ENCODE measurements at regions not wholly inside any gene's neighbourhood (a gene's known extent, or its start where the extent isn't known, plus 50 kb on each side); places are given as distances from the start of the nearest gene placed in this dataset.
A peak's percentile ranks its signal among the peaks of the same experiment; 100 is the strongest.
"Not testable (repeated sequence)": the region's sequence is repeated elsewhere in the genome, so short reads cannot be mapped to it uniquely, and the experiment has no call there.

GRCh38 chr12:59142183-59142790 lies 222.0 kb upstream of the LRIG3 start:
- no peak for DNase-seq (ENCODE audit: low spot score)

GRCh38 chr12:59134750-59135149 lies 214.4 kb upstream of the LRIG3 start:
- DNase-seq (ENCODE audit: low spot score): no peak

DNA sequence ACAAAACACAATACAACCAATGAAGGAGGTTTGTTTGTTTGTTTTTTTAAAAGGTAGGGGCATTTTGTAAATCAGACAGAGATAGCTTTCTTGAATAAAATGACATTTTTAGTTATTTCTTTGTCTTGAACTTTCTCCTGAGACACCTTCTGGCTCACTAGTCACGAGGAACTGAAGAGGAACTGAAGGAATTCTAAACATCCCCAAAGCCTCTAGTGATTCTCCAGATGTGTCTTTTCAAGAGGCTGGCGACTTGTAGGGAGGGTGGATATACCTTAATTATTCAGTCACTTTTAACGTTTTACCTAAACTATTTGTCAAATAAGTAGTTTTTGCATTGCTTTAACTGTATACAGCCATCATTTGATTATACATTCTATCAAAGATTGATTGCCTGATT lies 211.2 kb upstream of the LRIG3 start:
- DNase-seq (ENCODE audit: low spot score): no peak

- no peak for DNase-seq (ENCODE audit: low spot score)
Measured at GRCh38 chr12:59122784-59123183, 202.5 kb upstream of the LRIG3 start.

DNA sequence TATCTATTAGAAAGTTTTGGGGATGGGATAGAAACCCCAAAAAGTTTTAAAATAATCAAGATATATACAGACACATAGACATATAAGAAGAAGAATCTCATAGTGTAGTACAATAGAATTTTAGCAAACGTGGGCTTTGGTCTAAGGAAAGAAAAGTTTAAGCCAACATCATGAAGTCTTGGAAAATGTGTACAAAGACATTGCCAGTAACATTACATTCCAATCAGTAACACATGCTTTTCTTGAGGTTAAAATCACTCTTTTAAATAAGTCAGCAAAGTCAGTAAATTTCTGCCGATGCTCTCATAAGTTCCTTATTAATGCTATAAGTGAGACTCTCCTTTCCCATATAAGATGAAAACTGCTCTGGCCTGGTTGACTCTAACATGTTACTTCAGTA lies 201.1 kb upstream of the LRIG3 start:
- no peak for DNase-seq (ENCODE audit: low spot score)

DNA sequence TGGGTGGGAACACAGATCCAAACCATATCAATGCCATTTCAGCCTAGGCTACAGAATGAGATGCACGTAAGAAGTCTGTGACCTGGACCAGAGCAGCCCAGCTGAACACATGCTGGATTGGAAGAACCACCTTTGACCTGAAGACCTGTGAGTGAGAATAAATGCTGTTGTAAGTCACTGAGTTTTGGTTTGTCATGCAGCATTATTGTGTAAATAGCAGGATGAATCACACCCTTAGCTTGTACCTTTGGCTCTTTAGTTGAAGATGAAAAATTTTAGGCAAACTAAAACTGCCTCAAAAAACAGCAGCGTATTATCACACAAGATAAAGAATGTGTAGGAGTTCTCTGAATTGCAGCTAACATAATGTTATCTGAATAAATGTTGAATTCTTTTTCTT lies 199.4 kb upstream of the LRIG3 start:
- peak; percentile 24 for DNase-seq (ENCODE audit: low spot score)

GRCh38 chr12:59118356-59118755 lies 198.1 kb upstream of the LRIG3 start:
- no peak for DNase-seq (ENCODE audit: low spot score)

GRCh38 chr12:59115995-59116394 lies 195.7 kb upstream of the LRIG3 start:
- DNase-seq (ENCODE audit: low spot score): no peak

GRCh38 chr12:59115526-59115925 lies 195.2 kb upstream of the LRIG3 start:
- peak; percentile 71 for DNase-seq (ENCODE audit: low spot score)

DNA sequence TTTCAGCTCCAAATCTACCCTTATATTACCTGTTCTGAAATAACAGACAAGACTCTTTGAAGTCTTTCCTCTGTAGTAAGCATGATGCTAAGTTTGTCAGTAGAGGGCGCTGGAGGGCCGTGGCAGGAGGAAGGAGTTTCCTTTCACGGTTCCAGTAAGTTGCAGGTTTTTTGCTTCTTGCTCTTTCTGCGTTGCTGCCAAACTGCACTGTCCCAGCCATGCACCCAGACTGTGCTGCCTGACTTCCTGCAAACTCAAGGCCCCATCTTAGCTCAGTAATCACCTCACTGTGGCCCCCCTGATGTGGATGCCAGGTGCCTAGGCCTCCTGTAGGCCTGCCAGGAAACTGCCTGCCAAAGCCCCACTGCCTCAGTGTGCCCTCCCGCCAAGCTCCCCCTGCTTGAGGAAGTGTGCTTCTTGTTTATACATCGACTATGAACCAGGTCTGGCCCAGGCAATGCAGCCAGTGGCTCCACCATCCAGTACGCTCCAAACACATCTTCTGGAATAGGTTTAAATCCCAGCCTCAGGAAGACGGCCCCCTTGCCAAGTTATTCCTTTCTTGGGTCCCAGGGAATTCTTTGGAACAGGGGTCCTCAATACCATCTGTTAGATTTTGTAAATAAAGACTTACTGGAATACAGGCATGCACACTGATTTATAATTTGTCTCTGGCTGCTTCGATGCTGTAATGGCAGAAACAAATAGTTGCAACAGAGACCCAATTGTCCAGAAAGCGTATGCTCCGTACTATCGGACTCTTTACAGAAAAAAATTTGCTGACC lies 193.7 kb upstream of the LRIG3 start:
- DNase-seq (ENCODE audit: low spot score): peak; percentile 78

GRCh38 chr12:59111851-59112250 lies 191.5 kb upstream of the LRIG3 start:
- DNase-seq (ENCODE audit: low spot score): no peak

GRCh38 chr12:59108516-59108915 lies 188.2 kb upstream of the LRIG3 start:
- DNase-seq (ENCODE audit: low spot score): not testable (repeated sequence)

- DNase-seq (ENCODE audit: low spot score): no peak
Measured at GRCh38 chr12:59100585-59100984, 180.3 kb upstream of the LRIG3 start.

DNA sequence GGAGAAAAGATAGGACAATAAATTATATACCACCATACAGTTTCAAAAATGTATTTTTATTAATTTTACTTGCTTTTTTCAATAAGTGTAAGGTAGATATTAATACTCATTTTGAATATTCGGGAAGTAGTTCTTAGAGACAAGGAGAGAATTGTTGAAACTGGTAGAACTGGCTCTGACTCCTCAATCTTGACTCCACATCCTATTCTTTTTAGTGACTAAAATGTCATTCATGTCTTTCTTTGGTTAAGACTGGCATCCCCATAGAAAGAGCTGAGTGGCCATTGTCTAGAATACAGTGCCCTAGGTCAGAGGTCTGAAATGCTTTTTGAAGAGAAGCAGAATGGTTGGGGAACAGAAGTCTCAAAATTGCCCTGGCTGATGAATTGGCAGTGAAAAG lies 177.6 kb upstream of the LRIG3 start:
- no peak for DNase-seq (ENCODE audit: low spot score)

DNA sequence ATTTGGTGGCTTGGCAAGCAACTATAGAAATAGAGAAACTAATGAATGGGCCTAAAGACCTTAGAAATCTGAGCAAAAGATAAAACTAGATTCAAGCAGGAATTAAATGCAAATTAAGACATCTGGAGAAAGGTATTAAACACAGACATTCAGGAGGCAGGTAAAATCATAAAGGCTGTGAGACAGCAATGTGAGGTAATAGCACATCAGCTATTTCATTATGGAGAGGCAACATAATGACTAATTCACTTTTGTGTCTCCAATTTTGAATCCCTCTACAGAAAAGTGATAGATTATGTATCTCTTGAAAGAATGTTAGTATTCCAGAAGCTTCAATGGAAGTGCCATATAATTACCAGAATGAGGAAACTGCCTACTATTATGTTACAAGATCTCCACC lies 175.9 kb upstream of the LRIG3 start:
- no peak for DNase-seq (ENCODE audit: low spot score)

DNA sequence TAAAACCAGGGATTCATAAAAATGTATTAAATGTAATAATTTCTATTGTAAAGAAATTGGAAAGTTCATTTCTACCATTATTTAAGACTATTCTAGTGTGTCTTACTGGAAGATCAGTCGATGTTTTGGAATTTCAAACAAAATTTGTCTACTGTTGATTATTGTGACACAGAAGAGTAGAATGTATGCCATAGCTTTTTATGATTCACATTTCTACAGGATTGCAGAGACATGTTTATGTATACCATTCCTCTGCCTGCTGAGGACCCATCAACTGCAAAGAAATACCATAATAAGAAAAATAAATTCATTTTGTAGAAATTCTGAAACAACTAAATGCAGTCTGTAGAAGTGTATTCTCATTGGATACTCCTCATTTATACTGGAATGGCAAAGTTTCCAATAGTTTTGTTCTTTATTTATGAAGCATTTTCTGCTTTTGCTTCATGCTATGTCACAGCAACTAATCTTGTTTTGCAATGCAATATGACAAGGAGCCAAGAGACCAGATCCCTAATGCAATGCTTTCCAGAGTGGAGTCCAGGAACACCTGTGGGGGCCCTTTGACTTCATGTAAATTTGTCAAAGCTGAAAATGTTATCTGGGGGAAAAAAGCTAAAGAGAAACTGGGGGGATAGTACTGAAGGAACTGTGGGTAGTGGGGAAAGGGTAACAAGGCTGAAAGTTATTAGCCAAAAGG lies 172.9 kb upstream of the LRIG3 start:
- DNase-seq (ENCODE audit: low spot score): no peak

GRCh38 chr12:59088673-59089072 lies 168.4 kb upstream of the LRIG3 start:
- DNase-seq (ENCODE audit: low spot score): peak; percentile 13

DNA sequence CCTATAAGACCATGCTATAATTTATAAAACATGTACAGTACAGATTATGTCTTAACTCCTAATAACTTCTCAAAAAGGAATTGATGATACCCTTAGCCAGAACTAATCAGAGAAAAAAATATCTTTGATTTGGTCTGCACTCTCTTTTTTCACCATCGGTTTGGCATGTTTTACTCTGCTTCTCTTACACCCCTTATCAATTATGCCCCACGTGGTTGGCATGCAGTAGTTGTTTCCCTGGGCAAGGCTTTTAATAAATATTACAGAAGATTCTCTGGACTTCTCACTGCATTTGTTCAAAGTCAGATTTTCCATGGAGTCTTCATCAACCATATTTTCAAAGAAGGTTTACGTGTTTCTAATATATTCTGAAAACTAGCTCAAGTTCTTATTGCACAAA lies 167.4 kb upstream of the LRIG3 start:
- DNase-seq (ENCODE audit: low spot score): no peak

DNA sequence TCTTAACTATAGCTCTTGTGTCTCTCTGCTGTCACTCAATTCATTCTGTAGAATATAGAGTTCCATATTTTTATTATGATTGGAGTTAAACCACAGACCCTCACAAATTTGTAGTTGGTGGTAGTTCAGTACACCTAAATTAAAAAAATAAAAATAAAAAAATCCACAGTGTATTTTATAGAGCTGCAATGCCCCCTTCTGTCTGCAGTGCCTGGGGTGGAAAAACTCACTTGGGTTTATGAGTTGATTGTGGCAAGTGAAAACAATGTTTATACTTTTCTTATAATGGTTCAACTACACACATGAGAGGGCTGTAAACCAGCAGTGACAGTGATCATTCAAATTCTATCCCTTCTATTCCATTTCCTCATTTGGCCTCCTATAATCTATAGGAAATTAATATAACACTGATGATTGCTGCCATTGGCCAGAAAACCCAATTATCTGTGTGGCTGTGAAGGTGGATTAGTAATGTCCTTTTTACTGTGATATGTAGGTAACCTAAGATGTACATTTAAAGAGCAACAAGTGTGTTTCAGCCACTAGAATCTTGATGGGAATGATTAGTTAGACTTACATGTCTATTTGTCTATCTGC lies 166.9 kb upstream of the LRIG3 start:
- peak; percentile 46 for DNase-seq (ENCODE audit: low spot score)

GRCh38 chr12:59086126-59086525 lies 165.8 kb upstream of the LRIG3 start:
- DNase-seq (ENCODE audit: low spot score): no peak

GRCh38 chr12:59085690-59086089 lies 165.4 kb upstream of the LRIG3 start:
- no peak for DNase-seq (ENCODE audit: low spot score)

DNA sequence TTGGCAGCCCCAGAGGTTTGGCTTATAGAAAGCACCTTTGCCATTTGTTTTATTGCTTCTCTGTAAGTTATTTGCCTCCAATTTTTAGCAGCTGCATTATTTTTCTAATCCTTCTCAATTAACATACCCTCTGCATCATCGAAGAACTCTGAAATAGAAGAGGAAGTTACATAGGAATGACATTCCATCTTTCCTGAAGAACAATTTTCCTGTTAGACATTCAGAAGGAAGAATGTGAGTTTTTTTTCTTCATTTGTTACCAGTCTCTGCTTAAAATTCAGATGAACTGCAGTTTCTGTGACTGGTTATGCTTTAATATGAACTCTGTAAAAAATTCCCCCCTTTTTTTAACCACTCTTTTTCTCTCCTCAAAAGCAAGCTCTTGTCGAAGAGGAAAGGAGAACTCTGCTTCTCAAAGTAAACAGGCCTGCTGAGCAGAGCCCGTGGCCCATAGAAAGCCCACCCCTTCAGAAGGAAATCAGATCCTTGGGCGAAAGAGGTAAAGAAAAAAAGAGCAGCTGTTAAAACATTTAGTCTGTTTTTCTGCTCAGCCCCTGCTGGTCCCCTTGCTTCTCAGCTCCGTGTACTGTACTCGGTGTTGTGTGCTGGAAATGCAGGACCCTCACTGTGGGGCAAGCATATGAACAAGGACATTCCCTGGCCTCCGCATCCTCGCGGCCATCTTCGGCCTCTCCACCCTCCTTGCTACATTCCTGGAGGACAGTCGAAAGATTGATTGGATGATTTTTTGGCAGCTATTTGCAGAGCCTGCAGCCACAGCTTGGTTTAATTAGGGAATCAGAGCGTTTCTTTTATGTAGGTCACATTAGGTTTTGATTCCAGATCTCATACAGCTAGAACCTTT lies 164.4 kb upstream of the LRIG3 start:
- peak; percentile 69 for DNase-seq (ENCODE audit: low spot score)
